ENCODE measurements at regions not wholly inside any gene's neighbourhood (a gene's known extent, or its start where the extent isn't known, plus 50 kb on each side); places are given as distances from the start of the nearest gene placed in this dataset.

- DNase-seq (ENCODE audit: low spot score), result no peak
- Mint-ChIP-seq H3K27ac (ENCODE audit: unreplicated experiment) (no peak overlapping the region), H3K4me1 (ENCODE audit: unreplicated experiment) (peaks cover 22% of the 10 kb centered on the region)
These were observed 349.8 kb downstream of the SEC14L1 start for GRCh38 chr17:77490361-77491183.

GRCh38 chr17:77491921-77492445, 351.2 kb downstream of the SEC14L1 start:
- Mint-ChIP-seq H3K4me1 (ENCODE audit: unreplicated experiment) (peaks cover 18% of the 10 kb centered on the region), H3K9me3 (ENCODE audit: unreplicated experiment) (no peaks in the 10 kb centered on the region), H3K27ac (ENCODE audit: unreplicated experiment) (no peak overlapping the region), H3K27me3 (ENCODE audit: unreplicated experiment) (peaks cover 23% of the 10 kb centered on the region), H3K36me3 (ENCODE audit: low read depth, unreplicated experiment) (peaks cover 27% of the 10 kb centered on the region), H3K4me3 (ENCODE audit: unreplicated experiment) (no peak overlapping the region)
- TF ChIP-seq, protein P1, sequence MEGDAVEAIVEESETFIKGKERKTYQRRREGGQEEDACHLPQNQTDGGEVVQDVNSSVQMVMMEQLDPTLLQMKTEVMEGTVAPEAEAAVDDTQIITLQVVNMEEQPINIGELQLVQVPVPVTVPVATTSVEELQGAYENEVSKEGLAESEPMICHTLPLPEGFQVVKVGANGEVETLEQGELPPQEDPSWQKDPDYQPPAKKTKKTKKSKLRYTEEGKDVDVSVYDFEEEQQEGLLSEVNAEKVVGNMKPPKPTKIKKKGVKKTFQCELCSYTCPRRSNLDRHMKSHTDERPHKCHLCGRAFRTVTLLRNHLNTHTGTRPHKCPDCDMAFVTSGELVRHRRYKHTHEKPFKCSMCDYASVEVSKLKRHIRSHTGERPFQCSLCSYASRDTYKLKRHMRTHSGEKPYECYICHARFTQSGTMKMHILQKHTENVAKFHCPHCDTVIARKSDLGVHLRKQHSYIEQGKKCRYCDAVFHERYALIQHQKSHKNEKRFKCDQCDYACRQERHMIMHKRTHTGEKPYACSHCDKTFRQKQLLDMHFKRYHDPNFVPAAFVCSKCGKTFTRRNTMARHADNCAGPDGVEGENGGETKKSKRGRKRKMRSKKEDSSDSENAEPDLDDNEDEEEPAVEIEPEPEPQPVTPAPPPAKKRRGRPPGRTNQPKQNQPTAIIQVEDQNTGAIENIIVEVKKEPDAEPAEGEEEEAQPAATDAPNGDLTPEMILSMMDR (IDR thresholded peaks at IDR 0.05; ENCODE audit: unreplicated experiment), result no peak
- no peak for DNase-seq (ENCODE audit: low spot score)

More at GRCh38 chr17:77490361-77491183, 349.8 kb downstream of the SEC14L1 start:
- Mint-ChIP-seq H3K4me3 (ENCODE audit: unreplicated experiment) (no peak overlapping the region), H3K9me3 (ENCODE audit: unreplicated experiment) (no peaks in the 10 kb centered on the region), H3K27me3 (ENCODE audit: unreplicated experiment) (peaks cover 22% of the 10 kb centered on the region), H3K36me3 (ENCODE audit: low read depth, unreplicated experiment) (peaks cover 32% of the 10 kb centered on the region)
- TF ChIP-seq, protein P1 (IDR thresholded peaks at IDR 0.05; ENCODE audit: unreplicated experiment), result no peak

DNA sequence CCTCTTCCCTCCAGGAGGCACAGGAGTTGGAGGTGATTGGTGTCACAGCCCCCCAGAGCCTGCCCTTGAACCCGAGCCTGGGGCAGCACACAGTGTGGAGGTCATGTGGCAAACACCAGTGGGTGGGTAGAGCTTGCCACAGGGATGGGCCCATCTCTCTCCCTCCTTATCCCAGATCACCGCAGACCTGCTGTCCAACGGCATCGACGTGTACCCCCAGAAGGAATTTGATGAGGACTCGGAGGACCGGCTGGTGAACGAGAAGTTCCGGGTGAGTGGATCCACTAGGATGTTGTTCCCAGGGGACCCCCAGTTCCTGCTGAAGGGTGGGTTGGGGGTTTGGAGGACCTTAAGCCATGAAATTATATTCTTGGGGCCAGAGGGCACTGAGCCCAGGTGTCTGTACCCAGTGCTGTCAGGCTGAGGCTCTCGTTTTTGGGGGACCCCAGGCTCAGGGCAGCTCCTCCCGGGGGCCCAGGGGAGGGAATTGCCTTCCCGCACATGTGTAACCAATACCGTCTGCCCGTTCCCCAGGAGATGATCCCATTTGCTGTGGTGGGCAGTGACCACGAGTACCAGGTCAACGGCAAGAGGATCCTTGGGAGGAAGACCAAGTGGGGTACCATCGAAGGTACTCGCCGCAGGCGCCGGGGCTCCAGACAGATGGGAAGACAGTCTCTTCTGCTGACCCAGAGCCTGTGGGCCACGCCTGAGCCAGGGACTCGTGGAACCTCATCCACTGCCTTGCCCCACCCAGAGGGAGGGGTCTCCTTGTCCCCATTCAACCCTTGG, 351.9 kb downstream of the SEC14L1 start:
- H3K27me3 Mint-ChIP-seq (ENCODE audit: unreplicated experiment), result peaks cover 23% of the 10 kb centered on the region
- no peak overlapping the region for H3K27ac Mint-ChIP-seq (ENCODE audit: unreplicated experiment)
- H3K36me3 Mint-ChIP-seq (ENCODE audit: low read depth, unreplicated experiment), result peaks cover 24% of the 10 kb centered on the region

GRCh38 chr17:77493238-77493820, 352.6 kb downstream of the SEC14L1 start:
- H3K9me3 Mint-ChIP-seq (ENCODE audit: unreplicated experiment), result no peaks in the 10 kb centered on the region
- TF ChIP-seq, protein P1 (IDR thresholded peaks at IDR 0.05; ENCODE audit: unreplicated experiment), result no peak
- H3K27me3 Mint-ChIP-seq (ENCODE audit: unreplicated experiment), result peaks cover 23% of the 10 kb centered on the region
- H3K36me3 Mint-ChIP-seq (ENCODE audit: low read depth, unreplicated experiment), result peaks cover 21% of the 10 kb centered on the region
- H3K27ac Mint-ChIP-seq (ENCODE audit: unreplicated experiment), result no peak overlapping the region
- H3K4me3 Mint-ChIP-seq (ENCODE audit: unreplicated experiment), result no peak overlapping the region
- DNase-seq (ENCODE audit: low spot score), result no peak
- peaks cover 18% of the 10 kb centered on the region for H3K4me1 Mint-ChIP-seq (ENCODE audit: unreplicated experiment)

More for the DNA sequence above, 351.9 kb downstream of the SEC14L1 start:
- H3K9me3 Mint-ChIP-seq (ENCODE audit: unreplicated experiment), result no peaks in the 10 kb centered on the region
- DNase-seq (ENCODE audit: low spot score), result no peak
- H3K4me1 Mint-ChIP-seq (ENCODE audit: unreplicated experiment), result peaks cover 18% of the 10 kb centered on the region
- no peak overlapping the region for H3K4me3 Mint-ChIP-seq (ENCODE audit: unreplicated experiment)
- TF ChIP-seq, protein P1 (IDR thresholded peaks at IDR 0.05; ENCODE audit: unreplicated experiment), result no peak
